H9 (cell line): ENCODE measurements at regions not wholly inside any gene's neighbourhood (a gene's known extent, or its start where the extent isn't known, plus 50 kb on each side); places are given as distances from the start of the nearest gene placed in this dataset.

Experiments used
- DNase-seq: peaks from one replicate; pipeline ENCODE4 v3.0.0-alpha.2; 2017
- H2AFZ ChIP-seq: one replicate; pipeline ENCODE4 v1.6.1; 2013; ENCODE audit warnings: mild to moderate bottlenecking, low read length, control low read depth, moderate library complexity
- H2AK5ac ChIP-seq: 2 replicates; pipeline ENCODE4 v1.6.1; 2013; ENCODE audit warnings: low read length, control low read depth, mixed read lengths; ENCODE audit not compliant: insufficient read length
- H2BK120ac ChIP-seq: one replicate; pipeline ENCODE4 v1.6.1; 2013; ENCODE audit warnings: low read depth, mild to moderate bottlenecking, low read length, control low read depth, inconsistent platforms; ENCODE audit not compliant: poor library complexity, severe bottlenecking
- H2BK12ac ChIP-seq: 2 replicates; pipeline ENCODE4 v1.6.1; 2013; ENCODE audit warnings: low read length, control low read depth, mixed read lengths, low read depth; ENCODE audit not compliant: insufficient read length
- H2BK15ac ChIP-seq: 2 replicates; pipeline ENCODE4 v1.6.1; 2013; ENCODE audit warnings: low read depth, low read length, control low read depth
- H2BK20ac ChIP-seq: one replicate; pipeline ENCODE4 v1.6.1; 2013; ENCODE audit warnings: low read depth, mild to moderate bottlenecking, low read length, control low read depth, inconsistent platforms; ENCODE audit not compliant: poor library complexity, severe bottlenecking
- H2BK5ac ChIP-seq: 2 replicates; pipeline ENCODE4 v1.6.1; 2013; ENCODE audit warnings: low read length, control low read depth, mixed read lengths; ENCODE audit not compliant: insufficient read length
- H3K14ac ChIP-seq: 2 replicates; pipeline ENCODE4 v1.6.1; 2013; ENCODE audit warnings: low read length, control low read depth; ENCODE audit not compliant: insufficient read depth
- H3K18ac ChIP-seq: 2 replicates; pipeline ENCODE4 v1.6.1; 2013; ENCODE audit warnings: low read depth, mild to moderate bottlenecking, mixed read lengths, low read length, control low read depth; ENCODE audit not compliant: insufficient read length
- H3K23ac ChIP-seq: 2 replicates; pipeline ENCODE4 v1.6.1; 2013; ENCODE audit warnings: low read length, control low read depth, mixed read lengths, low read depth; ENCODE audit not compliant: insufficient read length
- H3K23me2 ChIP-seq: 2 replicates; pipeline ENCODE4 v1.6.1; 2013; ENCODE audit warnings: low read depth, mild to moderate bottlenecking, mixed read lengths, low read length, control low read depth; ENCODE audit not compliant: insufficient read length, poor library complexity, severe bottlenecking
- H3K27ac ChIP-seq: 2 replicates; pipeline ENCODE4 v1.5.1; 2013; ENCODE audit warnings: low read length, control low read depth, mixed read lengths, low read depth; ENCODE audit not compliant: insufficient read length
- H3K27me3 ChIP-seq: 2 replicates; pipeline ENCODE4 v1.6.1; 2013; ENCODE audit warnings: low read length, control low read depth, inconsistent platforms; ENCODE audit not compliant: insufficient read depth
- H3K4ac ChIP-seq: 2 replicates; pipeline ENCODE4 v1.6.1; 2013; ENCODE audit warnings: low read depth, mild to moderate bottlenecking, control low read depth, inconsistent platforms, low read length, moderate library complexity
- H3K4me1 ChIP-seq: 2 replicates; pipeline ENCODE4 v1.6.1; 2013; ENCODE audit warnings: low read length, control low read depth, inconsistent platforms; ENCODE audit not compliant: insufficient read depth
- H3K4me2 ChIP-seq: 2 replicates; pipeline ENCODE4 v1.6.1; 2013; ENCODE audit warnings: low read length, control low read depth, mixed read lengths; ENCODE audit not compliant: insufficient read length, insufficient read depth
- H3K56ac ChIP-seq: 2 replicates; pipeline ENCODE4 v1.6.1; 2013; ENCODE audit warnings: low read depth, mild to moderate bottlenecking, mixed read lengths, low read length, control low read depth; ENCODE audit not compliant: insufficient read length
- H3K79me1 ChIP-seq: 2 replicates; pipeline ENCODE4 v1.6.1; 2013; ENCODE audit warnings: low read depth, mild to moderate bottlenecking, moderate library complexity, low read length, control low read depth, inconsistent platforms; ENCODE audit not compliant: insufficient read depth, poor library complexity, severe bottlenecking
- H3K79me2 ChIP-seq: 2 replicates; pipeline ENCODE4 v1.6.1; 2013; ENCODE audit warnings: low read length, control low read depth, inconsistent platforms; ENCODE audit not compliant: insufficient read depth
- H3K9ac ChIP-seq: 2 replicates; pipeline ENCODE4 v1.6.1; 2013; ENCODE audit warnings: low read length, control low read depth, mixed read lengths; ENCODE audit not compliant: insufficient read length; ENCODE audit errors: extremely low read depth
- H3K9me3 ChIP-seq: one replicate; pipeline ENCODE4 v1.6.1; 2013; ENCODE audit warnings: low read depth, low read length, inconsistent platforms; ENCODE audit not compliant: control insufficient read depth
- H3T11ph ChIP-seq: one replicate; pipeline ENCODE4 v1.6.1; 2013; ENCODE audit warnings: mild to moderate bottlenecking, low read length, control low read depth, inconsistent platforms
- H4K20me1 ChIP-seq: one replicate; pipeline ENCODE4 v1.6.1; 2013; ENCODE audit not compliant: control insufficient read depth, insufficient read length, insufficient read depth
- H4K5ac ChIP-seq: 2 replicates; pipeline ENCODE4 v1.6.1; 2013; ENCODE audit warnings: low read depth, mild to moderate bottlenecking, mixed read lengths, low read length, control low read depth; ENCODE audit not compliant: insufficient read length
- H4K8ac ChIP-seq: replicated peaks from 2 replicates; pipeline ENCODE4 v1.6.1; 2013; ENCODE audit warnings: low read length, control low read depth, mixed read lengths, low read depth; ENCODE audit not compliant: insufficient read length
- H4K91ac ChIP-seq: 2 replicates; pipeline ENCODE4 v1.6.1; 2013; ENCODE audit warnings: low read depth, mild to moderate bottlenecking, moderate library complexity, mixed read lengths, low read length, control low read depth; ENCODE audit not compliant: insufficient read length
- H3K27ac Mint-ChIP-seq, 3 experiments: 2 replicates in 2 of 3; 3 replicates in 1 of 3; pipeline ENCODE4 v1.8.0; 2020 to 2021; ENCODE audit warnings: mixed read lengths in 3 of 3, mild to moderate bottlenecking in 1 of 3, moderate library complexity in 1 of 3
- H3K27me3 Mint-ChIP-seq: 2 replicates; pipeline ENCODE4 v1.8.0; 2021; ENCODE audit warnings: low read depth, mild to moderate bottlenecking, moderate library complexity, mixed read lengths
- H3K36me3 Mint-ChIP-seq, 3 experiments: 2 replicates in 2 of 3; 3 replicates in 1 of 3; pipeline ENCODE4 v1.8.0; 2020 to 2021; ENCODE audit warnings: low read depth in 3 of 3, mixed read lengths in 3 of 3; ENCODE audit not compliant: insufficient read depth in 1 of 3
- H3K4me1 Mint-ChIP-seq, 2 experiments: 2 replicates each; pipeline ENCODE4 v1.8.0; 2020; ENCODE audit warnings: mixed read lengths in 2 of 2
- H3K4me3 Mint-ChIP-seq, 2 experiments: 2 replicates in 1 of 2; 3 replicates in 1 of 2; pipeline ENCODE4 v1.8.0; 2020 to 2021; ENCODE audit warnings: mild to moderate bottlenecking in 2 of 2, mixed read lengths in 2 of 2, moderate library complexity in 1 of 2
- H3K9me3 Mint-ChIP-seq, 2 experiments: 2 replicates in 1 of 2; 3 replicates in 1 of 2; pipeline ENCODE4 v1.8.0; 2020; ENCODE audit warnings: mild to moderate bottlenecking in 2 of 2, mixed read lengths in 2 of 2, moderate library complexity in 1 of 2
- CTCF ChIP-seq: fragments of 200-600 bp; sonication (generic); conservative IDR thresholded peaks from 3 replicates; pipeline ENCODE4 v1.8.0; 2021; ENCODE audit warnings: antibody characterized with exemption, mild to moderate bottlenecking
- WGBS: extraction: QIAGEN DNeasy Blood & Tissue Kit; methylation state at CpG from one replicate; pipeline ENCODE4 v1.1.7; 2013; ENCODE audit warnings: missing lambda C conversion rate, low lambda C conversion rate, mixed read lengths; ENCODE audit not compliant: insufficient read length; ENCODE audit errors: extremely low coverage; 5-methylcytosine and 5-hydroxymethylcytosine counted together

GRCh38 chr12:19036673-19037357 lies 92.7 kb upstream of the PLEKHA5 start:
- H3K9ac ChIP-seq = no peak overlapping the region
- no peak overlapping the region for H3K14ac ChIP-seq
- Mint-ChIP-seq H3K4me1 (peaks cover 2 to 5% of the 10 kb centered on the region in 2 experiments; a peak in 2 of 4 replicates), H3K27ac (0 out of 7 replicates have a peak overlapping the region, but pooled peaks of 1 of the 3 experiments have one; percentile 33), H3K4me3 (no peak overlapping the region), H3K9me3 (peaks cover 23 to 27% of the 10 kb centered on the region in 2 experiments), H3K36me3 (peaks cover 22 to 29% (median 26%) of the 10 kb centered on the region in 3 experiments), H3K27me3 (peaks cover 2% of the 10 kb centered on the region; the same call in 1 of the 2 replicates)
- no peak overlapping the region for H2BK20ac ChIP-seq
- H3K4ac ChIP-seq = no peak overlapping the region
- H3K23me2 ChIP-seq = no peaks in the 10 kb centered on the region
- no peak overlapping the region for H3K23ac ChIP-seq
- no peak overlapping the region for H4K91ac ChIP-seq
- no peak overlapping the region for H3T11ph ChIP-seq
- TF ChIP-seq CTCF = no peak
- no peaks in the 10 kb centered on the region for H3K27me3 ChIP-seq
- no peak for DNase-seq
- H3K56ac ChIP-seq = no peak overlapping the region
- H3K79me1 ChIP-seq = no peaks in the 10 kb centered on the region
- no peaks in the 10 kb centered on the region for H3K4me1 ChIP-seq
- WGBS = no CpG with 5 or more reads among the region's 6 CpGs
- H3K9me3 ChIP-seq = peaks cover 12% of the 10 kb centered on the region
- no peak overlapping the region for H3K27ac ChIP-seq
- no peak overlapping the region for H2BK15ac ChIP-seq
- no peak overlapping the region for H2BK12ac ChIP-seq
- no peak overlapping the region for H4K5ac ChIP-seq
- no peaks in the 10 kb centered on the region for H3K79me2 ChIP-seq
- H2BK5ac ChIP-seq = no peak overlapping the region
- H2BK120ac ChIP-seq = no peak overlapping the region
- no peak overlapping the region for H4K8ac ChIP-seq
- no peak overlapping the region for H2AFZ ChIP-seq
- no peak overlapping the region for H3K4me2 ChIP-seq
- H2AK5ac ChIP-seq = no peak overlapping the region
- no peaks in the 10 kb centered on the region for H4K20me1 ChIP-seq
- H3K18ac ChIP-seq = no peak overlapping the region
